HG02852 (cell line): ENCODE measurements at regions not wholly inside any gene's neighbourhood (a gene's known extent, or its start where the extent isn't known, plus 50 kb on each side); places are given as distances from the start of the nearest gene placed in this dataset.

ENCODE experiments used
- ATAC-seq: cut with Tn5 transposase; IDR thresholded peaks from one replicate; pipeline ENCODE4 v1.9.1; 2021; ENCODE audit warnings: mild to moderate bottlenecking, moderate library complexity; ENCODE audit not compliant: unreplicated experiment

GRCh38 chr11:15577519-15577918, 462.8 kb downstream of the INSC start:
- no peak for ATAC-seq

GRCh38 chr11:15579287-15580001, 464.7 kb downstream of the INSC start:
- no peak for ATAC-seq

GRCh38 chr11:15580056-15580774, 465.5 kb downstream of the INSC start:
- no peak for ATAC-seq

- ATAC-seq: no peak
Measured at GRCh38 chr11:15580775-15581095, 466.0 kb downstream of the INSC start.

- ATAC-seq: no peak
Measured at GRCh38 chr11:15584158-15584557, 469.4 kb downstream of the INSC start.

GRCh38 chr11:15585602-15586331, 471.0 kb downstream of the INSC start:
- no peak for ATAC-seq

GRCh38 chr11:15586741-15587473, 472.2 kb downstream of the INSC start:
- ATAC-seq: no peak

- no peak for ATAC-seq
Measured at GRCh38 chr11:15589070-15589626, 474.4 kb downstream of the INSC start.

- no peak for ATAC-seq
Measured at GRCh38 chr11:15590132-15590531, 475.4 kb downstream of the INSC start.

GRCh38 chr11:15591112-15591537, 476.4 kb downstream of the INSC start:
- ATAC-seq: no peak

GRCh38 chr11:15594607-15595006, 479.9 kb downstream of the INSC start:
- no peak for ATAC-seq

- ATAC-seq: no peak
Measured at GRCh38 chr11:15599376-15599775, 484.7 kb downstream of the INSC start.

GRCh38 chr11:15602047-15602446, 487.3 kb downstream of the INSC start:
- no peak for ATAC-seq

- ATAC-seq: no peak
Measured at GRCh38 chr11:15602785-15603567, 488.3 kb downstream of the INSC start.

GRCh38 chr11:15605094-15605493, 490.4 kb downstream of the INSC start:
- no peak for ATAC-seq

- ATAC-seq: no peak
Measured at GRCh38 chr11:15607361-15608036, 492.8 kb downstream of the INSC start.

GRCh38 chr11:15609445-15609844, 494.7 kb downstream of the INSC start:
- no peak for ATAC-seq

GRCh38 chr11:15610881-15611280, 496.2 kb downstream of the INSC start:
- no peak for ATAC-seq

- ATAC-seq: no peak
Measured at GRCh38 chr11:15613251-15613650, 498.5 kb downstream of the INSC start.

GRCh38 chr11:15613789-15614188, 499.1 kb downstream of the INSC start:
- no peak for ATAC-seq
